HepG2 (cell line): ENCODE measurements at regions not wholly inside any gene's neighbourhood (a gene's known extent, or its start where the extent isn't known, plus 50 kb on each side); places are given as distances from the start of the nearest gene placed in this dataset.

Source experiments
- BRCA1 ChIP-seq: sonication (generic); formaldehyde crosslinking; IDR thresholded peaks from 2 replicates; pipeline ENCODE4 v1.4.0; 2020; ENCODE audit warnings: missing genetic modification reagents
- BRD4 ChIP-seq: sonication (generic); formaldehyde crosslinking; IDR thresholded peaks from 2 replicates; pipeline ENCODE4 v1.4.0; 2020; ENCODE audit warnings: missing genetic modification reagents
- CCDC6 ChIP-seq: sonication (generic); formaldehyde crosslinking; IDR thresholded peaks from 2 replicates; pipeline ENCODE4 v1.8.1; 2022; ENCODE audit warnings: mild to moderate bottlenecking, missing genetic modification reagents, moderate library complexity
- FOXO4 ChIP-seq: sonication (generic); formaldehyde crosslinking; conservative IDR thresholded peaks from 2 replicates; pipeline ENCODE4 v1.8.1; 2023; ENCODE audit warnings: missing genetic modification reagents
- GATAD1 ChIP-seq: IDR thresholded peaks from 2 replicates; pipeline ENCODE4 v1.6.1; 2016; ENCODE audit warnings: missing genetic modification reagents, missing compliant biosample characterization
- GPN1 ChIP-seq: sonication (generic); formaldehyde crosslinking; IDR thresholded peaks from 2 replicates; pipeline ENCODE4 v1.5.1; 2020; ENCODE audit warnings: missing genetic modification reagents, borderline replicate concordance
- KAT2B ChIP-seq: fragments of 150-350 bp; IDR thresholded peaks from 2 replicates; pipeline ENCODE4 v1.6.1; 2014; ENCODE audit warnings: low read depth, low read length, borderline replicate concordance
- KLF13 ChIP-seq: sonication (generic); formaldehyde crosslinking; IDR thresholded peaks from 2 replicates; pipeline ENCODE4 v1.4.0; 2020; ENCODE audit warnings: mild to moderate bottlenecking, missing genetic modification reagents
- KLF15 ChIP-seq: sonication (generic); formaldehyde crosslinking; IDR thresholded peaks from 2 replicates; pipeline ENCODE4 v1.8.1; 2023; ENCODE audit warnings: borderline replicate concordance, mild to moderate bottlenecking, inconsistent platforms, missing genetic modification reagents, mixed read lengths
- LBX2 ChIP-seq: sonication (generic); formaldehyde crosslinking; IDR thresholded peaks from 2 replicates; pipeline ENCODE4 v1.5.0; 2020; ENCODE audit warnings: missing genetic modification reagents, mild to moderate bottlenecking, borderline replicate concordance
- NCOA2 ChIP-seq: sonication (generic); formaldehyde crosslinking; IDR thresholded peaks from 2 replicates; pipeline ENCODE4 v1.8.0; 2022; ENCODE audit warnings: inconsistent platforms
- NFRKB ChIP-seq: fragments of 450-650 bp; IDR thresholded peaks from 2 replicates; pipeline ENCODE4 v1.6.1; 2017
- REL ChIP-seq: sonication (generic); formaldehyde crosslinking; conservative IDR thresholded peaks from 2 replicates; pipeline ENCODE4 v1.8.0; 2022; ENCODE audit warnings: mild to moderate bottlenecking, missing genetic modification reagents, moderate library complexity
- RFX5 ChIP-seq: IDR thresholded peaks from 2 replicates; pipeline ENCODE4 v1.6.1; 2011; ENCODE audit warnings: low read depth, low read length, improper control_type of control experiment
- RFXANK ChIP-seq: IDR thresholded peaks from 2 replicates; pipeline ENCODE4 v1.6.1; 2016
- ZFP91 ChIP-seq: sonication (generic); formaldehyde crosslinking; IDR thresholded peaks from 2 replicates; pipeline ENCODE4 v1.9.0; 2022; ENCODE audit warnings: missing genetic modification reagents, mild to moderate bottlenecking, borderline replicate concordance
- ZNF441 ChIP-seq: sonication (generic); formaldehyde crosslinking; IDR thresholded peaks from 2 replicates; pipeline ENCODE4 v1.7.0; 2021; ENCODE audit warnings: missing genetic modification reagents, borderline replicate concordance
- ZNF564 ChIP-seq: sonication (generic); formaldehyde crosslinking; IDR thresholded peaks from 2 replicates; pipeline ENCODE4 v1.8.1; 2023; ENCODE audit warnings: mild to moderate bottlenecking, missing genetic modification reagents
- ZNF724P ChIP-seq: sonication (generic); formaldehyde crosslinking; IDR thresholded peaks from 2 replicates; pipeline ENCODE4 v1.8.0; 2022; ENCODE audit warnings: missing genetic modification reagents, borderline replicate concordance
- TF ChIP-seq, protein P1 (sequence below): sonication (generic); formaldehyde crosslinking; IDR thresholded peaks from one replicate; pipeline ENCODE4 v1.5.1; 2020; ENCODE audit warnings: mild to moderate bottlenecking, missing genetic modification reagents; ENCODE audit errors: not compliant biosample characterization

DNA sequence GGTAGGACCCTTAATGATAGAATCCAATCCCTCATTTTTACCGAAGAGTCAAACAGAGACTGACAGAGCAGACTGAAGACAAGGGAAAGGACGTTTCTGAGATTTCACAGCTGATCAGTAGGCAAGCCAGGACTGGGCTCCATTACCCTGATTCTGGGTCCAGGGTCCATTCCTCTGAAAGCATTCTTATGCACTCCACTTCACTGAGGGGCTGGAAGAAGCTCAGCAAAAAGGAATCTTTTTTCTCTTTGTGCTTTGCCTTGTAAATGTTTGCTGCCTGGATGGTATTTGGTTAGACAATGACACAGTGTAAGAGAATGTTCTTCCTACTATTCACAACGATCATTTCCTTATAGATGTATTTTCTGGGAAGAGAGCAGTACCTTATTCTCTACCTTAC is 331.3 kb upstream of the PROX1 start (continued):
- TF ChIP-seq, protein P1, sequence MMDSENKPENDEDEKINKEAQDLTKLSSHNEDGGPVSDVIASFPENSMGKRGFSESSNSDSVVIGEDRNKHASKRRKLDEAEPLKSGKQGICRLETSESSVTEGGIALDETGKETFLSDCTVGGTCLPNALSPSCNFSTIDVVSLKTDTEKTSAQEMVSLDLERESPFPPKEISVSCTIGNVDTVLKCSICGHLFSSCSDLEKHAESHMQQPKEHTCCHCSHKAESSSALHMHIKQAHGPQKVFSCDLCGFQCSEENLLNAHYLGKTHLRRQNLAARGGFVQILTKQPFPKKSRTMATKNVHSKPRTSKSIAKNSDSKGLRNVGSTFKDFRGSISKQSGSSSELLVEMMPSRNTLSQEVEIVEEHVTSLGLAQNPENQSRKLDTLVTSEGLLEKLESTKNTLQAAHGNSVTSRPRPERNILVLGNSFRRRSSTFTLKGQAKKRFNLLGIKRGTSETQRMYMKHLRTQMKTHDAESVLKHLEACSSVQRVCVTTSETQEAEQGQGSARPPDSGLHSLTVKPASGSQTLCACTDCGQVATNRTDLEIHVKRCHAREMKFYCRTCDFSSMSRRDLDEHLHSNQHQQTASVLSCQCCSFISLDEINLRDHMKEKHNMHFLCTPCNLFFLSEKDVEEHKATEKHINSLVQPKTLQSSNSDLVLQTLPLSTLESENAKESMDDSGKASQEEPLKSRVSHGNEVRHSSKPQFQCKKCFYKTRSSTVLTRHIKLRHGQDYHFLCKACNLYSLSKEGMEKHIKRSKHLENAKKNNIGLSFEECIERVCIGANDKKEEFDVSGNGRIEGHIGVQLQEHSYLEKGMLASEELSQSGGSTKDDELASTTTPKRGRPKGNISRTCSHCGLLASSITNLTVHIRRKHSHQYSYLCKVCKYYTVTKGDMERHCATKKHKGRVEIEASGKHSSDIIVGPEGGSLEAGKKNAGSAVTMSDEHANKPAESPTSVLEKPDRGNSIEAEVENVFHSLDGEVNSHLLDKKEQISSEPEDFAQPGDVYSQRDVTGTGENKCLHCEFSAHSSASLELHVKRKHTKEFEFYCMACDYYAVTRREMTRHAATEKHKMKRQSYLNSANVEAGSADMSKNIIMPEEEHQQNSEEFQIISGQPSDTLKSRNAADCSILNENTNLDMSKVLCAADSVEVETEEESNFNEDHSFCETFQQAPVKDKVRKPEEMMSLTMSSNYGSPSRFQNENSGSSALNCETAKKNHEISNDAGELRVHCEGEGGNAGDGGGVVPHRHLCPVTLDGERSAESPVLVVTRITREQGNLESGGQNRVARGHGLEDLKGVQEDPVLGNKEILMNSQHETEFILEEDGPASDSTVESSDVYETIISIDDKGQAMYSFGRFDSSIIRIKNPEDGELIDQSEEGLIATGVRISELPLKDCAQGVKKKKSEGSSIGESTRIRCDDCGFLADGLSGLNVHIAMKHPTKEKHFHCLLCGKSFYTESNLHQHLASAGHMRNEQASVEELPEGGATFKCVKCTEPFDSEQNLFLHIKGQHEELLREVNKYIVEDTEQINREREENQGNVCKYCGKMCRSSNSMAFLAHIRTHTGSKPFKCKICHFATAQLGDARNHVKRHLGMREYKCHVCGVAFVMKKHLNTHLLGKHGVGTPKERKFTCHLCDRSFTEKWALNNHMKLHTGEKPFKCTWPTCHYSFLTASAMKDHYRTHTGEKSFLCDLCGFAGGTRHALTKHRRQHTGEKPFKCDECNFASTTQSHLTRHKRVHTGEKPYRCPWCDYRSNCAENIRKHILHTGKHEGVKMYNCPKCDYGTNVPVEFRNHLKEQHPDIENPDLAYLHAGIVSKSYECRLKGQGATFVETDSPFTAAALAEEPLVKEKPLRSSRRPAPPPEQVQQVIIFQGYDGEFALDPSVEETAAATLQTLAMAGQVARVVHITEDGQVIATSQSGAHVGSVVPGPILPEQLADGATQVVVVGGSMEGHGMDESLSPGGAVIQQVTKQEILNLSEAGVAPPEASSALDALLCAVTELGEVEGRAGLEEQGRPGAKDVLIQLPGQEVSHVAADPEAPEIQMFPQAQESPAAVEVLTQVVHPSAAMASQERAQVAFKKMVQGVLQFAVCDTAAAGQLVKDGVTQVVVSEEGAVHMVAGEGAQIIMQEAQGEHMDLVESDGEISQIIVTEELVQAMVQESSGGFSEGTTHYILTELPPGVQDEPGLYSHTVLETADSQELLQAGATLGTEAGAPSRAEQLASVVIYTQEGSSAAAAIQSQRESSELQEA (CRISPR knock-in tag), result no peak
- TF ChIP-seq KAT2B, result no peak
- no peak for TF ChIP-seq RFXANK (CRISPR knock-in tag)
- no peak for TF ChIP-seq GATAD1
- TF ChIP-seq RFX5, result no peak
- no peak for TF ChIP-seq ZNF564 (CRISPR knock-in tag)
- TF ChIP-seq GPN1 (CRISPR knock-in tag), result no peak
- no peak for TF ChIP-seq CCDC6 (CRISPR knock-in tag)
- no peak for TF ChIP-seq NFRKB
- no peak for TF ChIP-seq KLF13
- no peak for TF ChIP-seq ZFP91
- TF ChIP-seq NCOA2 (CRISPR knock-in tag), result no peak
- TF ChIP-seq KLF15, result no peak
- TF ChIP-seq ZNF724P (CRISPR knock-in tag), result no peak
- TF ChIP-seq FOXO4 (CRISPR knock-in tag), result no peak
- no peak for TF ChIP-seq BRD4
- TF ChIP-seq BRCA1, result no peak
- TF ChIP-seq ZNF441 (CRISPR knock-in tag), result no peak
- no peak for TF ChIP-seq REL (CRISPR knock-in tag)
- no peak for TF ChIP-seq LBX2 (CRISPR knock-in tag)
- TF ChIP-seq, all 625 proteins: peak for 18
